ENCODE measurements at regions not wholly inside any gene's neighbourhood (a gene's known extent, or its start where the extent isn't known, plus 50 kb on each side); places are given as distances from the start of the nearest gene placed in this dataset.

GRCh38 chr7:145036604-145037405, 201.0 kb upstream of the TPK1 start:
- no peaks in the 10 kb centered on the region for H3K36me3 Mint-ChIP-seq
- peak; percentile 82 for TF ChIP-seq CTCF (IDR thresholded peaks at IDR 0.05)
- no peaks in the 10 kb centered on the region for H3K9me3 Mint-ChIP-seq
- Histone ChIP-seq H3K9me3 (ENCODE audit: control insufficient read depth, insufficient read depth, low read length) (no peaks in the 10 kb centered on the region), H3K4me3 (ENCODE audit: low read length) (no peak overlapping the region), H3K27ac (ENCODE audit: low read length) (no peak overlapping the region), H3K27me3 (ENCODE audit: control insufficient read depth, insufficient read depth, low read length) (no peaks in the 10 kb centered on the region), H3K4me1 (ENCODE audit: control insufficient read depth, insufficient read depth, low read length) (no peaks in the 10 kb centered on the region), H3K36me3 (ENCODE audit: control insufficient read depth, insufficient read depth, low read length) (no peaks in the 10 kb centered on the region)
- no peaks in the 10 kb centered on the region for H3K4me1 Mint-ChIP-seq
- ATAC-seq, result peak in 2 of 3 donors; percentile 60 to 74
- DNase-seq, result peak in 1 of 2 donors; percentile 69
- intact Hi-C loops (cut with micrococcal nuclease), result no loop called here
- no peak overlapping the region for H3K27ac Mint-ChIP-seq
- 42% methylated on average over 4 of the region's 5 CpGs for WGBS (ENCODE audit: insufficient coverage)
- no peak overlapping the region for H3K4me3 Mint-ChIP-seq
- peaks cover 2 to 7% of the 10 kb centered on the region in 2 donors for H3K27me3 Mint-ChIP-seq (ENCODE audit: low read depth in 2 of 2)

GRCh38 chr7:145031162-145031561, 195.3 kb upstream of the TPK1 start:
- no peak for TF ChIP-seq CTCF (IDR thresholded peaks at IDR 0.05)
- H3K27me3 ChIP-seq (ENCODE audit: control insufficient read depth, insufficient read depth, low read length), result no peaks in the 10 kb centered on the region
- Mint-ChIP-seq H3K4me1 (no peaks in the 10 kb centered on the region), H3K9me3 (no peaks in the 10 kb centered on the region), H3K27me3 (ENCODE audit: low read depth in 2 of 2) (no peaks in the 10 kb centered on the region), H3K36me3 (no peaks in the 10 kb centered on the region), H3K4me3 (no peak overlapping the region), H3K27ac (no peak overlapping the region)
- H3K4me1 ChIP-seq (ENCODE audit: control insufficient read depth, insufficient read depth, low read length), result no peaks in the 10 kb centered on the region
- H3K9me3 ChIP-seq (ENCODE audit: control insufficient read depth, insufficient read depth, low read length), result no peaks in the 10 kb centered on the region
- H3K36me3 ChIP-seq (ENCODE audit: control insufficient read depth, insufficient read depth, low read length), result no peaks in the 10 kb centered on the region
- H3K4me3 ChIP-seq (ENCODE audit: low read length), result no peak overlapping the region
- intact Hi-C loops (cut with micrococcal nuclease), result no loop called here
- H3K27ac ChIP-seq (ENCODE audit: low read length), result no peak overlapping the region
- no peak for ATAC-seq
- DNase-seq, result no peak
- WGBS (ENCODE audit: insufficient coverage), result 85% methylated on average over 3 of the region's 5 CpGs

- no peaks in the 10 kb centered on the region for H3K36me3 ChIP-seq (ENCODE audit: control insufficient read depth, insufficient read depth, low read length)
- H3K27ac Mint-ChIP-seq, result no peak overlapping the region
- H3K4me3 Mint-ChIP-seq, result no peak overlapping the region
Observed at GRCh38 chr7:145030754-145031153, 194.9 kb upstream of the TPK1 start.

More at GRCh38 chr7:145030754-145031153, 194.9 kb upstream of the TPK1 start:
- Mint-ChIP-seq H3K36me3 (no peaks in the 10 kb centered on the region), H3K27me3 (ENCODE audit: low read depth in 2 of 2) (peaks cover 0 to 2% of the 10 kb centered on the region in 2 donors), H3K9me3 (no peaks in the 10 kb centered on the region), H3K4me1 (no peaks in the 10 kb centered on the region)
- H3K9me3 ChIP-seq (ENCODE audit: control insufficient read depth, insufficient read depth, low read length), result no peaks in the 10 kb centered on the region
- ATAC-seq (no peak), DNase-seq (no peak)
- no peak overlapping the region for H3K27ac ChIP-seq (ENCODE audit: low read length)
- H3K4me1 ChIP-seq (ENCODE audit: control insufficient read depth, insufficient read depth, low read length), result no peaks in the 10 kb centered on the region
- no peak overlapping the region for H3K4me3 ChIP-seq (ENCODE audit: low read length)
- WGBS (ENCODE audit: insufficient coverage), result 93% methylated on average over 5 of the region's 5 CpGs
- no peaks in the 10 kb centered on the region for H3K27me3 ChIP-seq (ENCODE audit: control insufficient read depth, insufficient read depth, low read length)
- intact Hi-C loops (cut with micrococcal nuclease), result no loop called here
- no peak for TF ChIP-seq CTCF (IDR thresholded peaks at IDR 0.05)
